ENCODE measurements at regions not wholly inside any gene's neighbourhood (a gene's known extent, or its start where the extent isn't known, plus 50 kb on each side); places are given as distances from the start of the nearest gene placed in this dataset.

- no peak for DNase-seq (ENCODE audit: low spot score)
- TF ChIP-seq CTCF (IDR thresholded peaks at IDR 0.05; ENCODE audit: unreplicated experiment) = no peak
- H3K27ac Mint-ChIP-seq (ENCODE audit: unreplicated experiment) = no peak overlapping the region
- H3K36me3 Mint-ChIP-seq (ENCODE audit: low read depth, unreplicated experiment) = no peaks in the 10 kb centered on the region
- no peaks in the 10 kb centered on the region for H3K4me1 Mint-ChIP-seq (ENCODE audit: unreplicated experiment)
- no peaks in the 10 kb centered on the region for H3K9me3 Mint-ChIP-seq (ENCODE audit: unreplicated experiment)
- peaks cover 6% of the 10 kb centered on the region for H3K27me3 Mint-ChIP-seq (ENCODE audit: unreplicated experiment)
- H3K4me3 Mint-ChIP-seq (ENCODE audit: unreplicated experiment) = no peak overlapping the region
These were observed 187.0 kb downstream of the FBXO8 start for GRCh38 chr4:174096456-174096855.

GRCh38 chr4:174091130-174091529, 192.3 kb downstream of the FBXO8 start:
- H3K4me3 Mint-ChIP-seq (ENCODE audit: unreplicated experiment) = no peak overlapping the region
- no peak for TF ChIP-seq CTCF (IDR thresholded peaks at IDR 0.05; ENCODE audit: unreplicated experiment)
- H3K9me3 Mint-ChIP-seq (ENCODE audit: unreplicated experiment) = no peaks in the 10 kb centered on the region
- no peak overlapping the region for H3K27ac Mint-ChIP-seq (ENCODE audit: unreplicated experiment)
- H3K36me3 Mint-ChIP-seq (ENCODE audit: low read depth, unreplicated experiment) = no peaks in the 10 kb centered on the region
- no peaks in the 10 kb centered on the region for H3K4me1 Mint-ChIP-seq (ENCODE audit: unreplicated experiment)
- H3K27me3 Mint-ChIP-seq (ENCODE audit: unreplicated experiment) = peaks cover 2% of the 10 kb centered on the region
- DNase-seq (ENCODE audit: low spot score) = no peak

GRCh38 chr4:174089711-174090110, 193.8 kb downstream of the FBXO8 start:
- no peak for TF ChIP-seq CTCF (IDR thresholded peaks at IDR 0.05; ENCODE audit: unreplicated experiment)
- Mint-ChIP-seq H3K9me3 (ENCODE audit: unreplicated experiment) (no peaks in the 10 kb centered on the region), H3K4me3 (ENCODE audit: unreplicated experiment) (no peak overlapping the region), H3K27me3 (ENCODE audit: unreplicated experiment) (peaks cover 2% of the 10 kb centered on the region), H3K36me3 (ENCODE audit: low read depth, unreplicated experiment) (no peaks in the 10 kb centered on the region), H3K4me1 (ENCODE audit: unreplicated experiment) (peaks cover 4% of the 10 kb centered on the region), H3K27ac (ENCODE audit: unreplicated experiment) (no peak overlapping the region)
- no peak for DNase-seq (ENCODE audit: low spot score)

- peaks cover 2% of the 10 kb centered on the region for H3K27me3 Mint-ChIP-seq (ENCODE audit: unreplicated experiment)
- no peak for DNase-seq (ENCODE audit: low spot score)
- no peaks in the 10 kb centered on the region for H3K9me3 Mint-ChIP-seq (ENCODE audit: unreplicated experiment)
- no peak for TF ChIP-seq CTCF (IDR thresholded peaks at IDR 0.05; ENCODE audit: unreplicated experiment)
- H3K27ac Mint-ChIP-seq (ENCODE audit: unreplicated experiment) = no peak overlapping the region
- no peaks in the 10 kb centered on the region for H3K36me3 Mint-ChIP-seq (ENCODE audit: low read depth, unreplicated experiment)
- H3K4me1 Mint-ChIP-seq (ENCODE audit: unreplicated experiment) = peaks cover 12% of the 10 kb centered on the region
- no peak overlapping the region for H3K4me3 Mint-ChIP-seq (ENCODE audit: unreplicated experiment)
These were observed 194.7 kb downstream of the FBXO8 start for GRCh38 chr4:174088795-174089194.

GRCh38 chr4:174086829-174087799, 196.4 kb downstream of the FBXO8 start:
- H3K27me3 Mint-ChIP-seq (ENCODE audit: unreplicated experiment) = no peaks in the 10 kb centered on the region
- H3K4me1 Mint-ChIP-seq (ENCODE audit: unreplicated experiment) = peaks cover 12% of the 10 kb centered on the region
- H3K36me3 Mint-ChIP-seq (ENCODE audit: low read depth, unreplicated experiment) = no peaks in the 10 kb centered on the region
- DNase-seq (ENCODE audit: low spot score) = no peak
- no peaks in the 10 kb centered on the region for H3K9me3 Mint-ChIP-seq (ENCODE audit: unreplicated experiment)
- no peak overlapping the region for H3K4me3 Mint-ChIP-seq (ENCODE audit: unreplicated experiment)
- no peak overlapping the region for H3K27ac Mint-ChIP-seq (ENCODE audit: unreplicated experiment)
- TF ChIP-seq CTCF (IDR thresholded peaks at IDR 0.05; ENCODE audit: unreplicated experiment) = no peak
